Subcutaneous abdominal adipose tissue (tissue), 5 donors: ENCODE measurements at regions not wholly inside any gene's neighbourhood (a gene's known extent, or its start where the extent isn't known, plus 50 kb on each side); places are given as distances from the start of the nearest gene placed in this dataset.

Experiments used
- H3K27ac ChIP-seq: one replicate; pipeline ENCODE4 v1.7.0; 2013; ENCODE audit warnings: low read depth, mild to moderate bottlenecking, inconsistent platforms, low read length, moderate library complexity
- H3K27me3 ChIP-seq, 5 donors: one replicate each; pipeline ENCODE4 v1.7.0; 2013; ENCODE audit warnings: low read length in 5 of 5, inconsistent platforms in 1 of 5; ENCODE audit not compliant: control insufficient read depth in 5 of 5, insufficient read depth in 4 of 5
- H3K36me3 ChIP-seq, 5 donors: one replicate each; pipeline ENCODE4 v1.7.0; 2013; ENCODE audit warnings: low read length in 5 of 5; ENCODE audit not compliant: control insufficient read depth in 5 of 5, insufficient read depth in 5 of 5
- H3K4me1 ChIP-seq, 5 donors: one replicate each; pipeline ENCODE4 v1.7.0; 2013; ENCODE audit warnings: low read length in 5 of 5, mild to moderate bottlenecking in 3 of 5, moderate library complexity in 1 of 5; ENCODE audit not compliant: control insufficient read depth in 5 of 5, insufficient read depth in 5 of 5
- H3K4me3 ChIP-seq, 5 donors: one replicate each; pipeline ENCODE4 v1.7.0; 2013; ENCODE audit warnings: low read length in 5 of 5, low read depth in 1 of 5
- H3K9ac ChIP-seq, 5 donors: one replicate each; pipeline ENCODE4 v1.7.0; 2013; ENCODE audit warnings: low read length in 5 of 5, mild to moderate bottlenecking in 4 of 5, moderate library complexity in 3 of 5
- H3K9me3 ChIP-seq, 5 donors: one replicate each; pipeline ENCODE4 v1.7.0; 2013; ENCODE audit warnings: low read length in 5 of 5; ENCODE audit not compliant: control insufficient read depth in 5 of 5
- donor health status: healthy.
- donor health status: healthy.
- donor health status: healthy.
- donor health status: healthy.
- donor health status: healthy.

GRCh38 chr1:30035522-30036228 lies 687.7 kb downstream of the MATN1 start:
- peaks cover 0 to 4% (median 0%) of the 10 kb centered on the region in 5 donors for H3K4me1 ChIP-seq
- H3K9ac ChIP-seq = no peak overlapping the region
- H3K9me3 ChIP-seq = peaks cover 0 to 5% (median 0%) of the 10 kb centered on the region in 5 donors
- H3K27me3 ChIP-seq = peaks cover 0 to 15% (median 6%) of the 10 kb centered on the region in 5 donors
- no peak overlapping the region for H3K27ac ChIP-seq
- H3K4me3 ChIP-seq = no peak overlapping the region
- no peaks in the 10 kb centered on the region for H3K36me3 ChIP-seq

GRCh38 chr1:30034627-30035521 lies 688.5 kb downstream of the MATN1 start:
- Histone ChIP-seq H3K9ac (no peak overlapping the region), H3K36me3 (no peaks in the 10 kb centered on the region), H3K9me3 (peaks cover 0 to 5% (median 0%) of the 10 kb centered on the region in 5 donors), H3K27me3 (peaks cover 0 to 15% (median 6%) of the 10 kb centered on the region in 5 donors), H3K27ac (no peak overlapping the region), H3K4me3 (no peak overlapping the region), H3K4me1 (peaks cover 0 to 4% (median 0%) of the 10 kb centered on the region in 5 donors)

GRCh38 chr1:30034105-30034626 lies 689.2 kb downstream of the MATN1 start:
- no peak overlapping the region for H3K9ac ChIP-seq

GRCh38 chr1:30033256-30034104 lies 689.9 kb downstream of the MATN1 start:
- Histone ChIP-seq H3K9ac (no peak overlapping the region), H3K9me3 (peaks cover 0 to 5% (median 0%) of the 10 kb centered on the region in 5 donors), H3K27me3 (peaks cover 0 to 15% (median 6%) of the 10 kb centered on the region in 5 donors), H3K4me1 (peaks cover 0 to 4% (median 0%) of the 10 kb centered on the region in 5 donors), H3K4me3 (no peak overlapping the region), H3K36me3 (no peaks in the 10 kb centered on the region), H3K27ac (no peak overlapping the region)

More at GRCh38 chr1:30034105-30034626, 689.2 kb downstream of the MATN1 start:
- Histone ChIP-seq H3K4me1 (peaks cover 0 to 4% (median 0%) of the 10 kb centered on the region in 5 donors), H3K4me3 (no peak overlapping the region), H3K36me3 (no peaks in the 10 kb centered on the region), H3K27me3 (peaks cover 0 to 15% (median 6%) of the 10 kb centered on the region in 5 donors), H3K9me3 (peaks cover 0 to 5% (median 0%) of the 10 kb centered on the region in 5 donors), H3K27ac (no peak overlapping the region)

- Histone ChIP-seq H3K36me3 (no peaks in the 10 kb centered on the region), H3K9ac (no peak overlapping the region)
Measured at GRCh38 chr1:30032302-30032701, 691.1 kb downstream of the MATN1 start.

GRCh38 chr1:30029677-30030076 lies 693.7 kb downstream of the MATN1 start:
- peaks cover 0 to 2% (median 0%) of the 10 kb centered on the region in 5 donors for H3K4me1 ChIP-seq
- peaks cover 0 to 5% (median 0%) of the 10 kb centered on the region in 5 donors for H3K9me3 ChIP-seq
- no peaks in the 10 kb centered on the region for H3K36me3 ChIP-seq
- no peak overlapping the region for H3K4me3 ChIP-seq
- H3K9ac ChIP-seq = no peak overlapping the region
- H3K27me3 ChIP-seq = peaks cover 2 to 6% (median 4%) of the 10 kb centered on the region in 5 donors
- H3K27ac ChIP-seq = no peak overlapping the region

More at GRCh38 chr1:30032302-30032701, 691.1 kb downstream of the MATN1 start:
- peaks cover 0 to 5% (median 0%) of the 10 kb centered on the region in 5 donors for H3K9me3 ChIP-seq
- H3K4me1 ChIP-seq = peaks cover 0 to 4% (median 0%) of the 10 kb centered on the region in 5 donors
- no peak overlapping the region for H3K27ac ChIP-seq
- H3K4me3 ChIP-seq = no peak overlapping the region
- H3K27me3 ChIP-seq = peaks cover 3 to 17% (median 6%) of the 10 kb centered on the region in 5 donors

GRCh38 chr1:30028939-30029338 lies 694.4 kb downstream of the MATN1 start:
- no peaks in the 10 kb centered on the region for H3K36me3 ChIP-seq
- H3K27ac ChIP-seq = no peak overlapping the region
- no peak overlapping the region for H3K9ac ChIP-seq
- peaks cover 0 to 5% (median under 1%) of the 10 kb centered on the region in 5 donors for H3K9me3 ChIP-seq
- no peak overlapping the region for H3K4me3 ChIP-seq
- peaks cover 0 to 7% (median 3%) of the 10 kb centered on the region in 5 donors for H3K27me3 ChIP-seq
- no peaks in the 10 kb centered on the region for H3K4me1 ChIP-seq

GRCh38 chr1:30028283-30028682 lies 695.1 kb downstream of the MATN1 start:
- H3K36me3 ChIP-seq = no peaks in the 10 kb centered on the region
- no peak overlapping the region for H3K9ac ChIP-seq
- no peak overlapping the region for H3K27ac ChIP-seq
- peaks cover 0 to 3% (median 3%) of the 10 kb centered on the region in 5 donors for H3K27me3 ChIP-seq
- no peaks in the 10 kb centered on the region for H3K4me1 ChIP-seq
- H3K4me3 ChIP-seq = no peak overlapping the region
- H3K9me3 ChIP-seq = peaks cover 0 to 6% (median 3%) of the 10 kb centered on the region in 5 donors

GRCh38 chr1:30027247-30027646 lies 696.1 kb downstream of the MATN1 start:
- no peak overlapping the region for H3K27ac ChIP-seq
- no peaks in the 10 kb centered on the region for H3K36me3 ChIP-seq
- no peak overlapping the region for H3K4me3 ChIP-seq
- no peak overlapping the region for H3K9ac ChIP-seq
- H3K9me3 ChIP-seq = peaks cover 0 to 7% (median 3%) of the 10 kb centered on the region in 5 donors
- peaks cover 0 to 6% (median 3%) of the 10 kb centered on the region in 5 donors for H3K27me3 ChIP-seq
- no peaks in the 10 kb centered on the region for H3K4me1 ChIP-seq
